ENCODE measurements at regions not wholly inside any gene's neighbourhood (a gene's known extent, or its start where the extent isn't known, plus 50 kb on each side); places are given as distances from the start of the nearest gene placed in this dataset.
A peak's percentile ranks its signal among the peaks of the same experiment; 100 is the strongest.

DNA sequence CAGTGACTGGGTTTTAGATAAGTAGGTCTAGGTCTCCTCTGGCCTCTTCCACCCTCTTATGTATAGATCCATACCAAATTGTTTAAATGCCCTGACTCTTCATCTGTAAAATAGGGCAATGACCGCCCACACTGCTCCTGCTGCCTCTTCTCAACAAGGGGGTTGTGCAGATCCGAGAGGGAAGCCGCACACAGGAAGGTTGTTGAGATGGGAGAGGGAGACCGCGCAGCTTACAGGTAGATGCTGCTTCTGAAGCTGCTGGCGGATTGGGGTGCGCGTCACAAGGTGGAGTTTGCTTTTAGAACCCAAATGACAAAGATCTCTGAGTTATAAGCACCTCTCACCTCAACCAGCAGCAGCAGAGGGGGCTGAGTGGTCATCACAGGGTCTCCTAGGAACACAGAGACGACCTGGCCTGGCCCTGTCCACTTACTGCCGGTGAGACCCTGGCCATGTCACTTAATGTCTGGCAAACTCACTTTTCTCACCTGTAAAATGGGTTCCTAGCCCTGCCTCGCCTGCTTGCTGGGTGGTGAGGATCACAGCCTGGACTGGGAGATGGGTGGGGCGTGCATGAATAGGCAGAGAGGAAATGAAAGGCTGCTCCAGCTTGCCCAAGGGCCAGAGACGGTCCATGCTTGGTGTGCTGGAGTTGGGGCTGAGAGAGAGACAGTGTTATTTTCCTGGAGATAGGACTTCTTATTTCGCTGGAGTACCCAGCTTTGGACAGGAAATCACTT lies 251.3 kb downstream of the EIPR1 start:
- no peak overlapping the region for H3K4me3 ChIP-seq
- DNase-seq (ENCODE audit: low spot score) = no peak
- peak overlapping the region; percentile 89 for H3K27ac Mint-ChIP-seq

DNA sequence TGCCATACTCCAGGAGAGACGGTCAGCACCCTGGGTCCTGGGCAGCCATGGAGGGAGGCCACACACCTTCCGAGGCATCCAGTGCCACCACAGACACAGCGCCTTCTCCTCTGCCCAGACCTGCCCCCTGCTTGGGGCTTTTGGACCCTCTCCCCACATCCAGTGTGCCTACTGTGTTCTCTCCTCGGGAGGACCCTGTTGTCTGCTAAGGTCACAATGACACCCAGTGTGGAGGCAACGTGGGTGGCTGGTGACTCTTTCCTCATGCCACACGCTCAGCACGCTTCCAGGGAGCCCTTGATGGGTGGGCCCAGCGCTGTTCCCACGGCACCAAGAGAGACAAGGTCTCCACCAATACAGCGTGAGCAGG lies 251.9 kb downstream of the EIPR1 start:
- peaks cover 41% of the 10 kb centered on the region for H3K4me1 Mint-ChIP-seq
- Histone ChIP-seq H3K4me1 (peaks cover 5% of the 10 kb centered on the region), H4K20me1 (ENCODE audit: low read depth) (no peaks in the 10 kb centered on the region), H3K27ac (no peak overlapping the region), H3K79me2 (ENCODE audit: low read depth) (no peaks in the 10 kb centered on the region), H3K4me2 (no peak overlapping the region), H3K9me3 (ENCODE audit: low read depth) (no peaks in the 10 kb centered on the region), H2AFZ (replicated peaks) (no peak overlapping the region), H3K4me3 (no peak overlapping the region), H3K27me3 (no peaks in the 10 kb centered on the region), H3F3A (ENCODE audit: low read depth) (no peaks in the 10 kb centered on the region), H3K9ac (no peak overlapping the region), H3K36me3 (no peaks in the 10 kb centered on the region)
- H3K4me3 Mint-ChIP-seq = no peak overlapping the region
- H3K36me3 Mint-ChIP-seq = no peaks in the 10 kb centered on the region
- H3K27me3 Mint-ChIP-seq (ENCODE audit: insufficient read depth, low read depth) = no peaks in the 10 kb centered on the region
- H3K9me3 Mint-ChIP-seq = peaks cover 1% of the 10 kb centered on the region
- peak overlapping the region; percentile 89 for H3K27ac Mint-ChIP-seq
- no peak for TF ChIP-seq EZH2phosphoT487 (IDR thresholded peaks at IDR 0.05)
- TF ChIP-seq, protein P1, sequence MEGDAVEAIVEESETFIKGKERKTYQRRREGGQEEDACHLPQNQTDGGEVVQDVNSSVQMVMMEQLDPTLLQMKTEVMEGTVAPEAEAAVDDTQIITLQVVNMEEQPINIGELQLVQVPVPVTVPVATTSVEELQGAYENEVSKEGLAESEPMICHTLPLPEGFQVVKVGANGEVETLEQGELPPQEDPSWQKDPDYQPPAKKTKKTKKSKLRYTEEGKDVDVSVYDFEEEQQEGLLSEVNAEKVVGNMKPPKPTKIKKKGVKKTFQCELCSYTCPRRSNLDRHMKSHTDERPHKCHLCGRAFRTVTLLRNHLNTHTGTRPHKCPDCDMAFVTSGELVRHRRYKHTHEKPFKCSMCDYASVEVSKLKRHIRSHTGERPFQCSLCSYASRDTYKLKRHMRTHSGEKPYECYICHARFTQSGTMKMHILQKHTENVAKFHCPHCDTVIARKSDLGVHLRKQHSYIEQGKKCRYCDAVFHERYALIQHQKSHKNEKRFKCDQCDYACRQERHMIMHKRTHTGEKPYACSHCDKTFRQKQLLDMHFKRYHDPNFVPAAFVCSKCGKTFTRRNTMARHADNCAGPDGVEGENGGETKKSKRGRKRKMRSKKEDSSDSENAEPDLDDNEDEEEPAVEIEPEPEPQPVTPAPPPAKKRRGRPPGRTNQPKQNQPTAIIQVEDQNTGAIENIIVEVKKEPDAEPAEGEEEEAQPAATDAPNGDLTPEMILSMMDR (IDR thresholded peaks at IDR 0.05) = no peak
- TF ChIP-seq EZH2 (IDR thresholded peaks at IDR 0.05) = no peak
- DNase-seq (ENCODE audit: low spot score) = no peak

More for the DNA sequence above, 251.3 kb downstream of the EIPR1 start:
- H3K4me2 ChIP-seq = no peak overlapping the region
- no peaks in the 10 kb centered on the region for H3K36me3 ChIP-seq
- peaks cover 11% of the 10 kb centered on the region for H3K4me1 ChIP-seq
- TF ChIP-seq EZH2phosphoT487 (IDR thresholded peaks at IDR 0.05) = no peak
- no peak for TF ChIP-seq EZH2 (IDR thresholded peaks at IDR 0.05)
- TF ChIP-seq, protein P1 (IDR thresholded peaks at IDR 0.05) = no peak
- Mint-ChIP-seq H3K4me3 (no peak overlapping the region), H3K27me3 (ENCODE audit: insufficient read depth, low read depth) (no peaks in the 10 kb centered on the region), H3K4me1 (peaks cover 47% of the 10 kb centered on the region), H3K36me3 (no peaks in the 10 kb centered on the region), H3K9me3 (no peaks in the 10 kb centered on the region)
- H3K27ac ChIP-seq = no peak overlapping the region
- H3K9me3 ChIP-seq (ENCODE audit: low read depth) = no peaks in the 10 kb centered on the region
- no peak overlapping the region for H2AFZ ChIP-seq (replicated peaks)
- H3K9ac ChIP-seq = no peak overlapping the region
- no peaks in the 10 kb centered on the region for H4K20me1 ChIP-seq (ENCODE audit: low read depth)
- H3K79me2 ChIP-seq (ENCODE audit: low read depth) = no peaks in the 10 kb centered on the region
- no peaks in the 10 kb centered on the region for H3F3A ChIP-seq (ENCODE audit: low read depth)
- no peaks in the 10 kb centered on the region for H3K27me3 ChIP-seq

DNA sequence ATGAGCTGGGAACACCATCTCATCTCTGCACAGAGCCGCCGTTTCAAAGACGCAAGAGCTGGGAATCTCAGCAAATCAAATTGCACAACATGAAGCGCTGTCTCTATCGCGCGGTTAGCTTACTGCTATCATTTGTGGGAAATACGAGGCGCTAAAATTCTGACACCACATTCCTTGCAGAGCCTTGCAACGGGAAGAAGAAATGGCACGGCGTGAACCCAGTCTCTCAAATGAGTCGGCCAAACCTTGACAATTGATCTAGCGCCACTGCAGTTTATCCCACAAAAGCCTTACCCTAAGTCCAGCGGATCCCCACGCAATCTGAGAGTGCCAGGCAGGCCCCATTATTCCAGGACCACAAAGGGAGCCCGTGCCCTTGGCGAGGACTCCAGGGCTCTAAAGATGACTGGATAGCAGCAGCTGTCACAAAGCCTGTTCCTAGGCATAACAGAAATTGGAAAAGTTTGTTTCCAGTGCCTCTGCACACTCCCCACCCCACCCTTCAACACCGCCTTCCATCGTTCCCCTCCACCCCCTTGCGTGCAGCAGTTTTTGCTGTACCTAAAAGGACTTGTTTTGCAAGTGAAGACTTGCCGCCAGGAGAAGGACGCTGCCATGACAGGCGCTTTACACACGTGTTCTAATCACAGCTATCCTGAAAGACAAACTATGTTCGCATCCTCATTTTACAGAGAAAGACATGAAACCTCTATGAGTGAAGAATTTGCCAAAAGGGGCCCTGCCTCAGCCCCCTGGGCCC lies 252.4 kb downstream of the EIPR1 start:
- Mint-ChIP-seq H3K27ac (peak overlapping the region; percentile 7), H3K9me3 (peaks cover 3% of the 10 kb centered on the region)

More for the DNA sequence above, 252.4 kb downstream of the EIPR1 start:
- H3K9me3 ChIP-seq (ENCODE audit: low read depth) = no peaks in the 10 kb centered on the region
- no peaks in the 10 kb centered on the region for H3F3A ChIP-seq (ENCODE audit: low read depth)
- H3K4me3 ChIP-seq = no peak overlapping the region
- H3K27me3 ChIP-seq = no peaks in the 10 kb centered on the region
- H3K36me3 ChIP-seq = no peaks in the 10 kb centered on the region
- H2AFZ ChIP-seq (replicated peaks) = no peak overlapping the region
- H3K36me3 Mint-ChIP-seq = peaks cover under 1% of the 10 kb centered on the region
- peak; percentile 54 for DNase-seq (ENCODE audit: low spot score)
- no peaks in the 10 kb centered on the region for H3K79me2 ChIP-seq (ENCODE audit: low read depth)
- no peaks in the 10 kb centered on the region for H4K20me1 ChIP-seq (ENCODE audit: low read depth)
- H3K4me1 Mint-ChIP-seq = peaks cover 35% of the 10 kb centered on the region
- TF ChIP-seq, protein P1 (IDR thresholded peaks at IDR 0.05) = no peak
- TF ChIP-seq EZH2 (IDR thresholded peaks at IDR 0.05) (no peak), EZH2phosphoT487 (IDR thresholded peaks at IDR 0.05) (no peak)
- H3K4me3 Mint-ChIP-seq = no peak overlapping the region
- no peak overlapping the region for H3K9ac ChIP-seq
- H3K4me1 ChIP-seq = peaks cover 5% of the 10 kb centered on the region
- H3K4me2 ChIP-seq = no peak overlapping the region
- H3K27me3 Mint-ChIP-seq (ENCODE audit: insufficient read depth, low read depth) = no peaks in the 10 kb centered on the region
- no peak overlapping the region for H3K27ac ChIP-seq
